ENCODE measurements at regions not wholly inside any gene's neighbourhood (a gene's known extent, or its start where the extent isn't known, plus 50 kb on each side); places are given as distances from the start of the nearest gene placed in this dataset.

DNA sequence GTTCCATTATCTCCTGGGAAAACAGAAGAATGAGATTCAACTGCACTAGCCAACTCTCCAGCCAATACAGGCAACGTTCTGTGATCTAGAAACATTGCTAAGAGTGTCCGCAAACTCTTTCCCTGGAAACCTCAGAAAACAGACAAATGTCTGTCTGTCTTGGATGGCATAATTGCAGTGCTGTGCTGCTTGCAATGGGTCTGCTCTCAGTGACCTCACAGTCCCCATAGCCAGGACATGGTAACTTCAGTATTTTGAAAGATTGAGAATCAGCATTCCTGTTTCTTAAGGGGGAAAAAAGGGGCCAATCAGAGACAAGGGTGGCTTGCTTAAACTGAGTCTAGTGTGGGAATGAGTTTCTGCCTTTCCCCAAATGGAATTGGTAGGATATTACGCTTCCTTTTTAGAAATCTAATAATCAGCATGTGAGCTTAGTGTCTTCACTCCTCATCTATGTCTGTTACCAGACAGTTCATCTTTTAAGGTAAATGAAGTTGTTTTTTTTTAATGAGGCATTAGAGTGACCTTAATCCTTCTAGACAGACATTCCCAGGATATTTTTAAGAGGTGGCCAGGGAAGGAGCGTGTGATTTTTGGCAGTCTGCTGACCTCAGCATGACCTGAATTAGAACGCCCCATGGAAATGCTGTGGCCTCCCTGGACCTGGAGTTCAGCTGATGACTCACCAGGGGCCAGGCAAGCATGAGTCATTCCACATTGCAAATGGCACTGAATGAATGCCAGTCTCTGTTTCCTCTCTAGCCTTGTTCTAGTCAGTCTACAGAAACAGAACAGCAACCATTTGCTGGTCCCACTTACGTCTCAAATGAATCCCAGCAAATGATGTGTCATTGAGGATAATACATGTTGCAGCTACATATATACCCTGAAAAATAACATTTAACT, 210.2 kb upstream of the ACTBL2 start:
- no peaks in the 10 kb centered on the region for H3K27me3 ChIP-seq (replicated peaks; ENCODE audit: insufficient read depth, low read depth, low read length, poor library complexity)
- H3K36me3 ChIP-seq (ENCODE audit: insufficient read depth, low read length, poor library complexity, severe bottlenecking), result no peaks in the 10 kb centered on the region
- no peak overlapping the region for H3K4me3 ChIP-seq (ENCODE audit: low read depth, low read length, poor library complexity, severe bottlenecking)
- no peaks in the 10 kb centered on the region for H3K4me1 ChIP-seq (ENCODE audit: insufficient read depth, low read length, poor library complexity, severe bottlenecking)
- H3K9me3 ChIP-seq (ENCODE audit: low read depth, low read length, poor library complexity, severe bottlenecking), result no peaks in the 10 kb centered on the region
- DNase-seq (ENCODE audit: low spot score), result peak; percentile 39
- TF ChIP-seq CTCF (conservative IDR thresholded peaks at IDR 0.05; ENCODE audit: low read depth, low read length) (no peak), EZH2 (IDR thresholded peaks at IDR 0.05; ENCODE audit: borderline replicate concordance, low read depth, low read length, poor library complexity, severe bottlenecking) (no peak)
- ChIA-PET POLR2A (ENCODE audit: low non-redundant PET) (no interaction called here), CTCF (no interaction called here)
- BruUV-seq (replicated peaks), result no TSS peak
- H3K27ac ChIP-seq (ENCODE audit: low read depth, low read length, poor library complexity, severe bottlenecking), result no peak overlapping the region
- intact Hi-C loops (cut with micrococcal nuclease; ENCODE audit: unreplicated experiment), result no loop called here

DNA sequence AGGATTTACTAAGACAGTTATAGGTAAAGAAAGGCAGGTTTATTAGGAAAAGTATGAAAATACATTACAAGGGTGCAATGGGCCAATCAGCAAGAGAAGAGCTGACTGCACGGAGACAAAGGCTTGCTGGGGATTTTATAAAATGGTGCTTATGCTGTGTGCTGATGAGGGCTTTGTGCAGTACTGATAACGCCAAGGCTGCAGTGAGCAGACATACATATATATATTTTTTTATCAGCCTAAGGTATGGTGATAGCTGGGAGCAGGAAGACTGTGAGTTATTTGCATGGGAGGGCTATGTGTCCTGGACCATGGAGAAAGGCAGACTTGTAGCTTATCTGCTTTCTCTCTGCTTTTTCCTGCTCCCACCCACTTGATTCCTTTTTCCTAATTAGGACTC, 208.1 kb upstream of the ACTBL2 start:
- ChIA-PET CTCF (no interaction called here), POLR2A (ENCODE audit: low non-redundant PET) (no interaction called here)
- Histone ChIP-seq H3K4me1 (ENCODE audit: insufficient read depth, low read length, poor library complexity, severe bottlenecking) (no peaks in the 10 kb centered on the region), H3K9me3 (ENCODE audit: low read depth, low read length, poor library complexity, severe bottlenecking) (no peaks in the 10 kb centered on the region), H3K36me3 (ENCODE audit: insufficient read depth, low read length, poor library complexity, severe bottlenecking) (no peaks in the 10 kb centered on the region), H3K27me3 (replicated peaks; ENCODE audit: insufficient read depth, low read depth, low read length, poor library complexity) (no peaks in the 10 kb centered on the region), H3K4me3 (ENCODE audit: low read depth, low read length, poor library complexity, severe bottlenecking) (no peak overlapping the region), H3K27ac (ENCODE audit: low read depth, low read length, poor library complexity, severe bottlenecking) (no peak overlapping the region)
- no TSS peak for BruUV-seq (replicated peaks)
- TF ChIP-seq EZH2 (IDR thresholded peaks at IDR 0.05; ENCODE audit: borderline replicate concordance, low read depth, low read length, poor library complexity, severe bottlenecking) (no peak), CTCF (conservative IDR thresholded peaks at IDR 0.05; ENCODE audit: low read depth, low read length) (no peak)
- intact Hi-C loops (cut with micrococcal nuclease; ENCODE audit: unreplicated experiment), result no loop called here
- no peak for DNase-seq (ENCODE audit: low spot score)

- DNase-seq (ENCODE audit: low spot score), result no peak
- BruUV-seq (replicated peaks), result no TSS peak
- Histone ChIP-seq H3K4me3 (ENCODE audit: low read depth, low read length, poor library complexity, severe bottlenecking) (no peak overlapping the region), H3K4me1 (ENCODE audit: insufficient read depth, low read length, poor library complexity, severe bottlenecking) (no peaks in the 10 kb centered on the region), H3K27me3 (replicated peaks; ENCODE audit: insufficient read depth, low read depth, low read length, poor library complexity) (no peaks in the 10 kb centered on the region), H3K9me3 (ENCODE audit: low read depth, low read length, poor library complexity, severe bottlenecking) (no peaks in the 10 kb centered on the region), H3K27ac (ENCODE audit: low read depth, low read length, poor library complexity, severe bottlenecking) (no peak overlapping the region), H3K36me3 (ENCODE audit: insufficient read depth, low read length, poor library complexity, severe bottlenecking) (no peaks in the 10 kb centered on the region)
- CTCF ChIA-PET, result no interaction called here
- TF ChIP-seq CTCF (conservative IDR thresholded peaks at IDR 0.05; ENCODE audit: low read depth, low read length) (no peak), EZH2 (IDR thresholded peaks at IDR 0.05; ENCODE audit: borderline replicate concordance, low read depth, low read length, poor library complexity, severe bottlenecking) (no peak)
- intact Hi-C loops (cut with micrococcal nuclease; ENCODE audit: unreplicated experiment), result no loop called here
- POLR2A ChIA-PET (ENCODE audit: low non-redundant PET), result no interaction called here
Observed at GRCh38 chr5:57687596-57687995, 205.0 kb upstream of the ACTBL2 start.
